NCI-H1930 (cell line): ENCODE measurements at regions not wholly inside any gene's neighbourhood (a gene's known extent, or its start where the extent isn't known, plus 50 kb on each side); places are given as distances from the start of the nearest gene placed in this dataset.

Experiments
- DNase-seq, 2 experiments: peaks; one replicate each; lab custom pipeline; 2025; lab: John Stamatoyannopoulos, UW

GRCh38 chr2:144215207-144215606 is 304.7 kb downstream of the ZEB2 start:
- DNase-seq, result no peak

GRCh38 chr2:144213797-144214196 is 306.1 kb downstream of the ZEB2 start:
- DNase-seq, result no peak

- no peak for DNase-seq
Observed at GRCh38 chr2:144211826-144212225, 308.1 kb downstream of the ZEB2 start.

GRCh38 chr2:144211065-144211464 is 308.9 kb downstream of the ZEB2 start:
- DNase-seq, result no peak

- DNase-seq, result no peak
Observed at GRCh38 chr2:144210076-144210475, 309.8 kb downstream of the ZEB2 start.

GRCh38 chr2:144208924-144209323 is 311.0 kb downstream of the ZEB2 start:
- no peak for DNase-seq

- DNase-seq, result no peak
Observed at GRCh38 chr2:144206019-144206418, 313.9 kb downstream of the ZEB2 start.

GRCh38 chr2:144201868-144202468 is 318.0 kb downstream of the ZEB2 start:
- no peak for DNase-seq

- no peak for DNase-seq
Observed at GRCh38 chr2:144201126-144201525, 318.8 kb downstream of the ZEB2 start.

GRCh38 chr2:144198116-144198515 is 321.8 kb downstream of the ZEB2 start:
- no peak for DNase-seq

GRCh38 chr2:144194326-144195071 is 325.4 kb downstream of the ZEB2 start:
- DNase-seq, result no peak

GRCh38 chr2:144190908-144191605 is 328.9 kb downstream of the ZEB2 start:
- DNase-seq, result no peak

GRCh38 chr2:144183727-144184126 is 336.2 kb downstream of the ZEB2 start:
- DNase-seq, result no peak

GRCh38 chr2:144181001-144181400 is 338.9 kb downstream of the ZEB2 start:
- no peak for DNase-seq

- DNase-seq, result no peak
Observed at GRCh38 chr2:144180131-144180530, 339.8 kb downstream of the ZEB2 start.

- DNase-seq, result no peak
Observed at GRCh38 chr2:144170179-144170578, 349.7 kb downstream of the ZEB2 start.

GRCh38 chr2:144166743-144167142 is 353.2 kb downstream of the ZEB2 start:
- DNase-seq, result no peak

GRCh38 chr2:144165599-144166250 is 354.2 kb downstream of the ZEB2 start:
- DNase-seq, result no peak

- no peak for DNase-seq
Observed at GRCh38 chr2:144163592-144163991, 356.3 kb downstream of the ZEB2 start.

GRCh38 chr2:144162652-144163051 is 357.3 kb downstream of the ZEB2 start:
- DNase-seq, result no peak

GRCh38 chr2:144161061-144161460 is 358.9 kb downstream of the ZEB2 start:
- DNase-seq, result no peak

- DNase-seq, result no peak
Observed at GRCh38 chr2:144159240-144159639, 360.7 kb downstream of the ZEB2 start.

- no peak for DNase-seq
Observed at GRCh38 chr2:144158096-144158495, 361.8 kb downstream of the ZEB2 start.
